IMR-90 (cell line): ENCODE measurements at regions not wholly inside any gene's neighbourhood (a gene's known extent, or its start where the extent isn't known, plus 50 kb on each side); places are given as distances from the start of the nearest gene placed in this dataset.

Experiments used
- ATAC-seq: fragments of 200-7000 bp; cut with Tn5 transposase; 2 replicates; pipeline ENCODE4 v1.9.1; 2020; ENCODE audit warnings: low read depth, mild to moderate bottlenecking, moderate library complexity
- BruUV-seq: library from RNA; stranded (reverse); fragments of 400-500 nt; replicated peaks from 2 replicates; lab custom pipeline; 2021; lab: Mats Ljungman, UMichigan
- CTCF ChIA-PET: fragments of 300-600 bp; formaldehyde crosslinking; extraction: SDS; loops from one replicate; lab custom pipeline; 2021; ENCODE audit warnings: antibody characterized with exemption; lab: Yijun Ruan, JAX
- POLR2A ChIA-PET: fragments of 300-600 bp; sonication (Branson Sonifier 250); formaldehyde crosslinking; loops from one replicate; lab custom pipeline; 2022; ENCODE audit warnings: antibody characterized with exemption; ENCODE audit not compliant: unreplicated experiment; lab: Charles Lee
- DNase-seq: peaks from one replicate; pipeline ENCODE4 v3.0.0; 2013
- H2AFZ ChIP-seq: replicated peaks from 2 replicates; pipeline ENCODE3; 2013; ENCODE audit warnings: low read length, mild to moderate bottlenecking; ENCODE audit not compliant: poor library complexity
- H2AK5ac ChIP-seq: 2 replicates; pipeline ENCODE4 v1.6.1; 2013; ENCODE audit warnings: low read depth, low read length, inconsistent platforms
- H2AK9ac ChIP-seq: replicated peaks from 2 replicates; pipeline ENCODE3; 2013; ENCODE audit warnings: mild to moderate bottlenecking, low read depth, low read length, moderate library complexity; ENCODE audit not compliant: poor library complexity
- H2BK120ac ChIP-seq: 2 replicates; pipeline ENCODE4 v1.6.1; 2013; ENCODE audit warnings: low read depth, low read length, inconsistent platforms
- H2BK15ac ChIP-seq: 3 replicates; pipeline ENCODE4 v1.6.1; 2013; ENCODE audit warnings: low read depth, low read length, inconsistent platforms
- H2BK20ac ChIP-seq: 2 replicates; pipeline ENCODE4 v1.6.1; 2013; ENCODE audit warnings: low read depth, mild to moderate bottlenecking, inconsistent platforms, low read length, moderate library complexity
- H2BK5ac ChIP-seq: 2 replicates; pipeline ENCODE4 v1.6.1; 2013; ENCODE audit warnings: mild to moderate bottlenecking, low read depth, low read length, inconsistent platforms; ENCODE audit not compliant: poor library complexity, severe bottlenecking
- H3K14ac ChIP-seq: replicated peaks from 2 replicates; pipeline ENCODE4 v1.6.1; 2013; ENCODE audit warnings: low read depth, low read length, inconsistent platforms
- H3K18ac ChIP-seq: 2 replicates; pipeline ENCODE4 v1.6.1; 2013; ENCODE audit warnings: low read depth, low read length, control low read depth
- H3K23ac ChIP-seq: 2 replicates; pipeline ENCODE4 v1.6.1; 2013; ENCODE audit warnings: low read depth, low read length, inconsistent platforms
- H3K27ac ChIP-seq: 2 replicates; pipeline ENCODE4 v1.5.1; 2013; ENCODE audit warnings: mild to moderate bottlenecking, control low read depth, low read length; ENCODE audit not compliant: insufficient read depth
- H3K27me3 ChIP-seq: 2 replicates; pipeline ENCODE4 v1.6.1; 2013; ENCODE audit warnings: low read length; ENCODE audit not compliant: control insufficient read depth, insufficient read depth
- H3K36me3 ChIP-seq: 2 replicates; pipeline ENCODE4 v1.6.1; 2013; ENCODE audit warnings: low read length, mixed read lengths; ENCODE audit not compliant: control insufficient read depth, insufficient read depth
- H3K4ac ChIP-seq: 2 replicates; pipeline ENCODE4 v1.6.1; 2013; ENCODE audit warnings: low read depth, low read length, inconsistent platforms
- H3K4me1 ChIP-seq: 2 replicates; pipeline ENCODE4 v1.6.1; 2013; ENCODE audit warnings: low read length, mixed read lengths; ENCODE audit not compliant: control insufficient read depth, insufficient read depth
- H3K4me2 ChIP-seq: 2 replicates; pipeline ENCODE4 v1.6.1; 2013; ENCODE audit warnings: low read depth, mild to moderate bottlenecking, control low read depth, low read length, moderate library complexity
- H3K4me3 ChIP-seq: 2 replicates; pipeline ENCODE4 v1.5.1; 2013; ENCODE audit warnings: low read depth, mild to moderate bottlenecking, control low read depth, low read length, moderate library complexity; ENCODE audit not compliant: insufficient read depth
- H3K56ac ChIP-seq: 2 replicates; pipeline ENCODE4 v1.6.1; 2013; ENCODE audit warnings: low read length, inconsistent platforms; ENCODE audit not compliant: insufficient read depth; ENCODE audit errors: extremely low read depth
- H3K79me1 ChIP-seq, 2 experiments: 2 replicates each; pipeline ENCODE4 v1.6.1; 2013; ENCODE audit warnings: low read length in 2 of 2, inconsistent platforms in 1 of 2, low read depth in 1 of 2
- H3K9ac ChIP-seq: 2 replicates; pipeline ENCODE4 v1.6.1; 2013; ENCODE audit warnings: low read depth, low read length, control low read depth
- H3K9me1 ChIP-seq: 2 replicates; pipeline ENCODE4 v1.6.1; 2013; ENCODE audit warnings: low read length, inconsistent platforms; ENCODE audit not compliant: insufficient read depth
- H3K9me3 ChIP-seq: 2 replicates; pipeline ENCODE4 v1.6.1; 2013; ENCODE audit warnings: low read length; ENCODE audit not compliant: control insufficient read depth, insufficient read depth
- H4K20me1 ChIP-seq: 2 replicates; pipeline ENCODE4 v1.6.1; 2013; ENCODE audit warnings: low read length, inconsistent platforms; ENCODE audit not compliant: insufficient read depth
- H4K5ac ChIP-seq: 2 replicates; pipeline ENCODE4 v1.6.1; 2013; ENCODE audit warnings: mild to moderate bottlenecking, low read depth, low read length, control low read depth
- H4K8ac ChIP-seq, 2 experiments: 2 replicates each; pipeline ENCODE4 v1.6.1; 2013; ENCODE audit warnings: low read depth in 2 of 2, low read length in 2 of 2, control low read depth in 1 of 2, inconsistent platforms in 1 of 2
- H4K91ac ChIP-seq: 2 replicates; pipeline ENCODE4 v1.6.1; 2013; ENCODE audit warnings: low read depth, low read length, inconsistent platforms; ENCODE audit not compliant: insufficient read depth
- CEBPB ChIP-seq: IDR thresholded peaks from 2 replicates; pipeline ENCODE4 v1.6.1; 2012; ENCODE audit warnings: low read depth, low read length, improper control_type of control experiment
- CHD1 ChIP-seq: IDR thresholded peaks from 2 replicates; pipeline ENCODE4 v1.6.1; 2012; ENCODE audit warnings: low read depth, low read length, improper control_type of control experiment
- CTCF ChIP-seq: conservative IDR thresholded peaks from 2 replicates; pipeline ENCODE4 v1.5.1; 2012; ENCODE audit warnings: mild to moderate bottlenecking, low read depth, low read length, improper control_type of control experiment
- ELK1 ChIP-seq: fragments of 150-350 bp; IDR thresholded peaks from 2 replicates; pipeline ENCODE4 v1.6.1; 2016; ENCODE audit warnings: low read depth, mild to moderate bottlenecking, low read length, moderate library complexity, borderline replicate concordance
- FOS ChIP-seq: fragments of 150-350 bp; IDR thresholded peaks from 2 replicates; pipeline ENCODE4 v1.6.1; 2016; ENCODE audit warnings: low read depth, low read length
- MAFK ChIP-seq: IDR thresholded peaks from 2 replicates; pipeline ENCODE4 v1.6.1; 2012; ENCODE audit warnings: low read depth, low read length, improper control_type of control experiment
- MXI1 ChIP-seq: IDR thresholded peaks from 2 replicates; pipeline ENCODE4 v1.6.1; 2012; ENCODE audit warnings: low read depth, mild to moderate bottlenecking, low read length, moderate library complexity, borderline replicate concordance
- NFE2L2 ChIP-seq: fragments of 150-350 bp; IDR thresholded peaks from 2 replicates; pipeline ENCODE4 v1.6.1; 2016; ENCODE audit warnings: low read depth, mild to moderate bottlenecking, low read length
- POLR2A ChIP-seq: IDR thresholded peaks from 2 replicates; pipeline ENCODE4 v1.6.1; 2012; ENCODE audit warnings: mild to moderate bottlenecking, low read depth, low read length
- RFX5 ChIP-seq: IDR thresholded peaks from 2 replicates; pipeline ENCODE4 v1.8.0; 2012; ENCODE audit warnings: low read depth, mild to moderate bottlenecking, low read length, moderate library complexity
- SMC3 ChIP-seq: fragments of 150-350 bp; IDR thresholded peaks from 2 replicates; pipeline ENCODE4 v1.6.1; 2016; ENCODE audit warnings: low read depth, mild to moderate bottlenecking, antibody characterized with exemption, low read length, moderate library complexity
- USF2 ChIP-seq: fragments of 150-350 bp; IDR thresholded peaks from 2 replicates; pipeline ENCODE4 v1.6.1; 2017; ENCODE audit warnings: mild to moderate bottlenecking, antibody characterized with exemption, low read length, low read depth
- dilution Hi-C: fragments of 300-500 bp; cut with HindIII; formaldehyde crosslinking; loops from one replicate; pipeline ENCODE4 v1.14.3; 2018; ENCODE audit warnings: low sequenced_read_pairs; ENCODE audit not compliant: unreplicated experiment
- in situ Hi-C: fragments of 300-500 bp; cut with MboI; formaldehyde crosslinking; loops from 3 replicates; pipeline ENCODE4 v1.14.3; 2019; ENCODE audit warnings: low sequenced_read_pairs, inconsistent platforms, mixed read lengths
- intact Hi-C: fragments of 100-400 bp; cut with micrococcal nuclease; formaldehyde crosslinking; loops from 2 replicates; pipeline ENCODE4 v1.10.0; 2022

DNA sequence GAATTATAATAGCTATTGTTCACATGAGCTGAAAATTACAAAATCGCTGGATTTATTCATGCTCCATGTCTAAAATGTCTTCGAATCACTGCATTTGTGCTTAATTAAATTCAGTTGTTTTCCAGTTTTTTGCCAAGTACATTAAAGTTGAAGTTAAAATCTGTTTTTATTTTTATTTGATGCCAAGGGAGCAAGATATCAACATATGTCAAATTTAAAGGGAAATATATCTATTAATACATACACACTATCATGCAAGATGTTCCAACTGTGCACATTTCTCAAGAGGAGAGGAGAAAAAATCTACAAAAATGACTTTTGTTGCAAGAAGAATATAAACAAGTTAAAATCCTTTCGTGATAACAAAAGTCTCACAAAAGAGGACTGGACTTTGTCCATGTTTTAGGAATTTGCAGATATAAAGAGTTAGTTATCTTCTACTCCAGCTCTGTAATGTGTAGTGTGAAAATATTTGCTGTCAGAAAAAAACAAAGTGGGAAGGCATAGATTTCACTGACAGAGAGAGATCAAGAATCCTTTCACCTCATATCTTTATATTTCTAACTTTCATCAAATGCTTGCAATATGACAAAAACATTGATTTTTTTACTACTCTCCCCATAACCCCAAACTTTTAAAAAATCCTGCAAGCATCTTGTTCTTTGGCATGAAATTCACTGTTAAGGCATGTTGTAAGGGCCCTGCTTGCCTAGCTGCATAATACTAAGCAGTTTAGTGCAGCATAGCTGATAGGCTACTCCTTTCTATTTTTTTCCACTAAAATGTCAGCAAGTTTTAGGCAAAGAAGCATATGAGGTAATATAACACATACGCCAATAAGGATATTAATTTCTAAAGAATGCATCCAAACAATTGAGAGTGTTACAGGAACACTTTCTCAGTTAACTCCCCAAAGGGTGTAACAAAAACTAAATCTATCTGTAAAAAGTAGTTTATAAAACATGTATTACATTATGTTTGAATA is 340.2 kb upstream of the ADAMTS5 start (continued):
- TF ChIP-seq CEBPB (no peak), SMC3 (no peak)

- Histone ChIP-seq H2BK120ac (peak overlapping the region; percentile 83), H3K23ac (no peak overlapping the region), H3K14ac (no peak overlapping the region; the same call in 1 of the 2 replicates), H4K8ac (peak overlapping the region; percentile 37 to 83; a peak in 2 of 4 replicates), H3K9me1 (peaks cover 3% of the 10 kb centered on the region; the same call in 1 of the 2 replicates), H3K4me2 (no peak overlapping the region), H2AK5ac (peak overlapping the region; percentile 48; the same call in 1 of the 2 replicates), H3K56ac (no peak overlapping the region), H3K79me1 (no peaks in the 10 kb centered on the region), H3K4me3 (no peak overlapping the region), H4K20me1 (no peaks in the 10 kb centered on the region), H4K5ac (peak overlapping the region; percentile 99), H2AFZ (no peak overlapping the region), H3K27me3 (no peaks in the 10 kb centered on the region), H3K27ac (peak overlapping the region; percentile 92; the same call in 1 of the 2 replicates), H3K4me1 (peaks cover 7% of the 10 kb centered on the region), H3K36me3 (no peaks in the 10 kb centered on the region), H2BK20ac (peak overlapping the region; percentile 90), H3K9me3 (peaks cover 3% of the 10 kb centered on the region; the same call in 1 of the 2 replicates), H2AK9ac (no peak overlapping the region), H4K91ac (peak overlapping the region; percentile 69), H3K18ac (peak overlapping the region; percentile 100), H2BK5ac (peak overlapping the region; percentile 52), H3K4ac (peak overlapping the region; percentile 63), H3K9ac (peak overlapping the region; percentile 27; the same call in 1 of the 2 replicates), H2BK15ac (no peak overlapping the region)
- CTCF ChIA-PET, result interaction anchor here (0.7 kb wide), 1 partner anchor 399 kb away, joined by 3 read pairs; no protein-coding TSS in a partner anchor
- DNase-seq (no peak), ATAC-seq (no peak)
- POLR2A ChIA-PET, result no interaction called here
- BruUV-seq, result no TSS peak
- dilution Hi-C loops (no loop called here), intact Hi-C loops (no loop called here), in situ Hi-C loops (no loop called here)
- TF ChIP-seq MXI1 (no peak), CHD1 (no peak), CTCF (no peak), FOS (no peak), RFX5 (no peak), POLR2A (no peak), ELK1 (no peak), SMC3 (no peak), MAFK (no peak), USF2 (no peak), NFE2L2 (no peak)
Observed at GRCh38 chr21:27306206-27306605, 339.3 kb upstream of the ADAMTS5 start.
